ENCODE measurements at regions not wholly inside any gene's neighbourhood (a gene's known extent, or its start where the extent isn't known, plus 50 kb on each side); places are given as distances from the start of the nearest gene placed in this dataset.

GRCh38 chr1:233777566-233777965 is 126.9 kb upstream of the SLC35F3 start:
- H3K9me3 ChIP-seq: peaks cover 0 to 9% of the 10 kb centered on the region in 2 donors
- no peak overlapping the region for H3K4me3 ChIP-seq
- no peak for DNase-seq (ENCODE audit: low spot score in 2 of 2)
- no peaks in the 10 kb centered on the region for H3K4me1 ChIP-seq
- intact Hi-C loops (cut with DNase I): no loop called here
- no peaks in the 10 kb centered on the region for H3K27me3 ChIP-seq
- no peak overlapping the region for H3K27ac ChIP-seq
- H3K36me3 ChIP-seq: no peaks in the 10 kb centered on the region
- no peak for TF ChIP-seq CTCF (IDR thresholded peaks at IDR 0.05)

DNA sequence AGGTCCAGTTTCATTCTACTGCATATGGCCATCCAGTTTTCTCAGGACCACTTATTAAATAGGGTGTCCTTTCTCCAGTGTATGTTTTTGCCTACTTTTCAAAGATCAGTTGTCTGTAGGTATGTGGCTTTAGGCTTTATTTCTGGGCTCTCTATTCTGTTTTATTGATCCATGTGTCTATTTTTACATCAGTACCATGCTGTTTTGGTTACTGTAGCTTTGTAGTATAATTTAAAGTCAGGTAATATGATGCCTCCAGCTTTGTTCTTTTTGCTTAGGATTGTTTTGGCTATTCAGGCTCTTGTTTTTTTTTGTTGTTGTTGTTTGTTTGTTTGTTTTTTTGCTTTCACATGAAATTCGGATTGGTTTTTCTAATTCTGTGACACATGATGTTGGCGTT is 124.4 kb upstream of the SLC35F3 start:
- H3K36me3 ChIP-seq: no peaks in the 10 kb centered on the region
- intact Hi-C loops (cut with DNase I): no loop called here
- peaks cover 0 to 9% of the 10 kb centered on the region in 2 donors for H3K9me3 ChIP-seq
- no peak for TF ChIP-seq CTCF (IDR thresholded peaks at IDR 0.05)
- no peaks in the 10 kb centered on the region for H3K4me1 ChIP-seq
- H3K4me3 ChIP-seq: no peak overlapping the region
- no peaks in the 10 kb centered on the region for H3K27me3 ChIP-seq
- no peak overlapping the region for H3K27ac ChIP-seq
- DNase-seq (ENCODE audit: low spot score in 2 of 2): no peak

GRCh38 chr1:233782937-233783586 is 121.4 kb upstream of the SLC35F3 start:
- Histone ChIP-seq H3K4me1 (no peaks in the 10 kb centered on the region), H3K4me3 (no peak overlapping the region), H3K9me3 (peaks cover 0 to 9% of the 10 kb centered on the region in 2 donors), H3K27me3 (no peaks in the 10 kb centered on the region), H3K27ac (no peak overlapping the region), H3K36me3 (no peaks in the 10 kb centered on the region)
- intact Hi-C loops (cut with DNase I): no loop called here
- no peak for DNase-seq (ENCODE audit: low spot score in 2 of 2)
- no peak for TF ChIP-seq CTCF (IDR thresholded peaks at IDR 0.05)

DNA sequence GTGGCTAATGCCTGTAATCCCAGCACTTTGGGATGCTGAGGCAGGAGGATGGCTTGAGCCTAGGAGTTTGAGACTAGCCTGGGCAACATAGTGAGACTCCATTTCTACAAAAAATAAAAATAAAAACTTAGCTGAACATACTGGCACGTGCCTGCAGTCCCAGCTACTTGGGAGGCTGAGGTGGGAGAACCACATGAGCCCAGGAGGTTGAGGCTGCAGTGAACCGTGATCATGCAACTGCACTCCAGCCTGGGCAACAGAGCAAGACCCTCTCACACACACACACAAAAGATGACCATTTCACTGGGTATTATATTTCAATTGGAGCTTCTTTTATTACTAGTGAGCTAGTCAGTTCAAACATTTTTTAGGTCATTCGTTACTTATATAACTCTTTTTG is 116.9 kb upstream of the SLC35F3 start:
- H3K27ac ChIP-seq: no peak overlapping the region
- no peak for TF ChIP-seq CTCF (IDR thresholded peaks at IDR 0.05)
- H3K36me3 ChIP-seq: no peaks in the 10 kb centered on the region
- no peaks in the 10 kb centered on the region for H3K4me1 ChIP-seq
- H3K4me3 ChIP-seq: no peak overlapping the region
- no peaks in the 10 kb centered on the region for H3K27me3 ChIP-seq
- DNase-seq (ENCODE audit: low spot score in 2 of 2): no peak
- no peaks in the 10 kb centered on the region for H3K9me3 ChIP-seq
- intact Hi-C loops (cut with DNase I): no loop called here

GRCh38 chr1:233788687-233789086 is 115.8 kb upstream of the SLC35F3 start:
- no peaks in the 10 kb centered on the region for H3K27me3 ChIP-seq

More at GRCh38 chr1:233788687-233789086, 115.8 kb upstream of the SLC35F3 start:
- H3K9me3 ChIP-seq: no peaks in the 10 kb centered on the region
- no peaks in the 10 kb centered on the region for H3K36me3 ChIP-seq
- H3K4me1 ChIP-seq: no peaks in the 10 kb centered on the region
- TF ChIP-seq CTCF (IDR thresholded peaks at IDR 0.05): no peak
- intact Hi-C loops (cut with DNase I): no loop called here
- no peak overlapping the region for H3K4me3 ChIP-seq
- no peak overlapping the region for H3K27ac ChIP-seq
- no peak for DNase-seq (ENCODE audit: low spot score in 2 of 2)
